GM12878 (cell line): ENCODE measurements at regions not wholly inside any gene's neighbourhood (a gene's known extent, or its start where the extent isn't known, plus 50 kb on each side); places are given as distances from the start of the nearest gene placed in this dataset.

Experiments
- ATAC-seq: fragments of 200-7000 bp; cut with Tn5 transposase; 3 replicates; pipeline ENCODE4 v1.9.1; 2020; ENCODE audit warnings: mild to moderate bottlenecking, moderate library complexity
- BruUV-seq: library from RNA; stranded (reverse); fragments of 400-500 nt; replicated peaks from 2 replicates; lab custom pipeline; 2021; lab: Mats Ljungman, UMichigan
- CTCF ChIA-PET: fragments of 300-600 bp; sonication (Branson Sonifier 250); formaldehyde crosslinking; extraction: SDS; loops from one replicate; lab custom pipeline; 2021; ENCODE audit warnings: inconsistent platforms; lab: Yijun Ruan, JAX
- POLR2A ChIA-PET: fragments of 350-600 bp; formaldehyde crosslinking; extraction: SDS; loops from one replicate; lab custom pipeline; 2021; ENCODE audit warnings: inconsistent platforms; lab: Charles Lee
- RAD21 ChIA-PET: fragments of 300-600 bp; sonication (Branson Sonifier 250); formaldehyde crosslinking; loops from one replicate; lab custom pipeline; 2023; ENCODE audit warnings: antibody characterized with exemption; ENCODE audit not compliant: unreplicated experiment; lab: Charles Lee
- SMC1A ChIA-PET: fragments of 300-600 bp; sonication (Branson Sonifier 250); formaldehyde crosslinking; loops from one replicate; lab custom pipeline; 2023; ENCODE audit not compliant: unreplicated experiment, uncharacterized antibody; lab: Charles Lee
- DNase-seq: peaks from one replicate; pipeline ENCODE4 v3.0.0-alpha.2; 2011; ENCODE audit warnings: low read depth, low spot score
- FAIRE-seq: peaks from 3 replicates; lab custom pipeline; 2011; peaks lifted over from hg19 to GRCh38; lab: Jason Lieb, UNC
- H2AFZ ChIP-seq: 2 replicates; pipeline ENCODE4 v1.6.0; 2011; ENCODE audit warnings: low read depth, low read length, control low read depth; ENCODE audit not compliant: control insufficient read depth
- H3K27ac ChIP-seq: 2 replicates; pipeline ENCODE4 v1.5.1; 2011; ENCODE audit warnings: control low read depth; ENCODE audit not compliant: control insufficient read depth, insufficient read depth
- H3K27me3 ChIP-seq, 2 experiments: replicated peaks in 1 of 2; 2 replicates each; pipeline versions ENCODE4 v1.6.0 to v1.6.1; 2011; ENCODE audit warnings: low read length in 1 of 2; ENCODE audit not compliant: control insufficient read depth in 2 of 2, insufficient read depth in 2 of 2
- H3K36me3 ChIP-seq, 2 experiments: 2 replicates each; pipeline ENCODE4 v1.5.1; 2011; ENCODE audit warnings: low read length in 1 of 2; ENCODE audit not compliant: control insufficient read depth in 2 of 2, insufficient read depth in 2 of 2
- H3K4me1 ChIP-seq: 2 replicates; pipeline ENCODE4 v1.6.1; 2011; ENCODE audit warnings: mild to moderate bottlenecking, low read length, moderate library complexity, mixed read lengths; ENCODE audit not compliant: control insufficient read depth, insufficient read depth
- H3K4me2 ChIP-seq: 2 replicates; pipeline ENCODE4 v1.6.0; 2011; ENCODE audit warnings: control low read depth; ENCODE audit not compliant: control insufficient read depth, insufficient read depth
- H3K4me3 ChIP-seq: fragments of 200-600 bp; sonication (generic); 2 replicates; pipeline ENCODE4 v1.5.1; 2016
- H3K79me2 ChIP-seq: 2 replicates; pipeline ENCODE4 v1.6.0; 2011; ENCODE audit warnings: low read length; ENCODE audit not compliant: control insufficient read depth, insufficient read depth
- H3K9ac ChIP-seq: 2 replicates; pipeline ENCODE4 v1.8.0; 2011; ENCODE audit warnings: low read length, control low read depth, mixed read lengths; ENCODE audit not compliant: control insufficient read depth, insufficient read depth
- H3K9me3 ChIP-seq: replicated peaks from 3 replicates; pipeline ENCODE4 v1.5.1; 2011; ENCODE audit warnings: mild to moderate bottlenecking, low read length; ENCODE audit not compliant: control insufficient read depth, insufficient read depth
- H4K20me1 ChIP-seq: 2 replicates; pipeline ENCODE4 v1.6.0; 2011; ENCODE audit not compliant: control insufficient read depth, insufficient read depth
- BCL11A ChIP-seq: IDR thresholded peaks from 2 replicates; pipeline ENCODE4 v1.6.1; 2011; ENCODE audit warnings: low read depth, low read length
- CHD1 ChIP-seq: IDR thresholded peaks from 2 replicates; pipeline ENCODE4 v1.6.1; 2012; ENCODE audit warnings: low read depth, low read length, improper control_type of control experiment
- CREB1 ChIP-seq: IDR thresholded peaks from 2 replicates; pipeline ENCODE4 v1.6.1; 2012; ENCODE audit warnings: low read depth, mild to moderate bottlenecking, inconsistent platforms
- CTCF ChIP-seq, 3 experiments: IDR thresholded peaks in 2 of 3; conservative IDR thresholded peaks in 1 of 3; 2 replicates each; pipeline ENCODE4 v1.5.1; 2011; ENCODE audit warnings: low read depth in 3 of 3, low read length in 3 of 3, mild to moderate bottlenecking in 3 of 3, control low read depth in 2 of 3, moderate library complexity in 2 of 3, inconsistent platforms in 1 of 3, mixed read lengths in 1 of 3; ENCODE audit not compliant: control insufficient read depth in 2 of 3, insufficient read depth in 1 of 3; ENCODE audit errors: extremely low read depth in 1 of 3
- CUX1 ChIP-seq: IDR thresholded peaks from 2 replicates; pipeline ENCODE4 v1.6.1; 2012; ENCODE audit warnings: improper control_type of control experiment, low read depth, low read length; ENCODE audit not compliant: insufficient replicate concordance
- FOXK2 ChIP-seq: fragments of 450-650 bp; IDR thresholded peaks from 2 replicates; pipeline ENCODE4 v1.6.1; 2017; ENCODE audit warnings: mild to moderate bottlenecking, moderate library complexity
- KDM1A ChIP-seq: fragments of 200-600 bp; sonication (generic); IDR thresholded peaks from 2 replicates; pipeline ENCODE4 v1.6.1; 2016; ENCODE audit warnings: borderline replicate concordance
- LARP7 ChIP-seq: fragments of 450-650 bp; IDR thresholded peaks from 2 replicates; pipeline ENCODE4 v1.6.1; 2017; ENCODE audit warnings: mild to moderate bottlenecking
- NFXL1 ChIP-seq: fragments of 450-650 bp; IDR thresholded peaks from 2 replicates; pipeline ENCODE4 v1.6.1; 2017; ENCODE audit warnings: antibody characterized with exemption, mild to moderate bottlenecking, borderline replicate concordance
- NFYB ChIP-seq: IDR thresholded peaks from 2 replicates; pipeline ENCODE4 v1.6.1; 2011; ENCODE audit warnings: low read depth, mild to moderate bottlenecking, low read length, improper control_type of control experiment, moderate library complexity; ENCODE audit not compliant: insufficient read depth
- ZBTB33 ChIP-seq: fragments of 450-650 bp; IDR thresholded peaks from 2 replicates; pipeline ENCODE4 v1.6.1; 2017; ENCODE audit warnings: mild to moderate bottlenecking
- ZSCAN29 ChIP-seq: fragments of 450-650 bp; IDR thresholded peaks from 2 replicates; pipeline ENCODE4 v1.6.1; 2017; ENCODE audit warnings: mild to moderate bottlenecking, moderate library complexity
- WGBS: methylation state at CpG from one replicate; pipeline ENCODE4 v1.1.6; 2016; ENCODE audit warnings: low lambda C conversion rate; ENCODE audit not compliant: insufficient replicate concordance, insufficient coverage; ENCODE audit errors: missing lambda C conversion rate; 5-methylcytosine and 5-hydroxymethylcytosine counted together
- in situ Hi-C: fragments of 300-500 bp; cut with MboI; formaldehyde crosslinking; loops from 9 replicates; pipeline ENCODE4 v1.14.3; 2018; ENCODE audit warnings: mixed read lengths
- intact Hi-C: fragments of 100-400 bp; cut with micrococcal nuclease; formaldehyde crosslinking; loops from one replicate; pipeline ENCODE4 v1.14.2; 2022; ENCODE audit not compliant: unreplicated experiment

- ChIA-PET RAD21 (no interaction called here), POLR2A (no interaction called here), SMC1A (no interaction called here), CTCF (no interaction called here)
- Histone ChIP-seq H3K27ac (no peak overlapping the region), H4K20me1 (no peaks in the 10 kb centered on the region), H3K36me3 (no peaks in the 10 kb centered on the region), H3K4me1 (no peaks in the 10 kb centered on the region), H3K27me3 (no peaks in the 10 kb centered on the region), H3K9ac (no peak overlapping the region), H3K79me2 (no peaks in the 10 kb centered on the region), H3K4me3 (no peak overlapping the region), H3K9me3 (no peaks in the 10 kb centered on the region), H3K4me2 (no peak overlapping the region), H2AFZ (no peak overlapping the region)
- no TSS peak for BruUV-seq
- TF ChIP-seq NFXL1 (no peak), LARP7 (no peak), CTCF (IDR thresholded peaks at IDR 0.05 in 2 of 3, conservative IDR thresholded peaks at IDR 0.05 in 1 of 3; ENCODE audit: control insufficient read depth in 2 of 3, extremely low read depth in 1 of 3, insufficient read depth in 1 of 3, low read depth in 3 of 3, low read length in 3 of 3) (no peak), CUX1 (no peak), CHD1 (no peak), KDM1A (no peak), CREB1 (no peak), FOXK2 (no peak), ZSCAN29 (no peak), BCL11A (no peak), NFYB (no peak), ZBTB33 (no peak)
- ATAC-seq (no peak), DNase-seq (no peak), FAIRE-seq (no peak)
- 56% methylated on average over 3 of the region's 3 CpGs for WGBS
- in situ Hi-C loops (no loop called here), intact Hi-C loops (no loop called here)
Measured at GRCh38 chr14:100980823-100981222, 77.3 kb upstream of the RTL1 start.
